NCI-H510A (cell line): ENCODE measurements at regions not wholly inside any gene's neighbourhood (a gene's known extent, or its start where the extent isn't known, plus 50 kb on each side); places are given as distances from the start of the nearest gene placed in this dataset.
"Not testable (repeated sequence)": the region's sequence is repeated elsewhere in the genome, so short reads cannot be mapped to it uniquely, and the experiment has no call there.

ENCODE experiments used
- DNase-seq: peaks from one replicate; lab custom pipeline; 2025; lab: John Stamatoyannopoulos, UW

DNA sequence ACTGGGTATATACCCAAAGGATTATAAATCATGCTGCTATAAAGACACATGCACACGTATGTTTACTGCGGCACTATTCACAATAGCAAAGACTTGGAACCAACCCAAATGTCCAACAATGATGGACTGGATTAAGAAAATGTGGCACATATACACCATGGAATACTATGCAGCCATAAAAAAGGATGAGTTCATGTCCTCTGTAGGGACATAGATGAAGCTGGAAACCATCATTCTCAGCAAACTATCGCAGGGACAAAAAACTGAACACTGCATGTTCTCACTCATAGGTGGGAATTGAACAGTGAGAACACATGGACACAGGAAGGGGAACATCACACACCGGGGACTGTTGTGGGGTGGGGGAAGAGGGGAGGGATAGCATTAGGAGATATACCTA, 1211.0 kb downstream of the FSCB start:
- not testable (repeated sequence) for DNase-seq

DNA sequence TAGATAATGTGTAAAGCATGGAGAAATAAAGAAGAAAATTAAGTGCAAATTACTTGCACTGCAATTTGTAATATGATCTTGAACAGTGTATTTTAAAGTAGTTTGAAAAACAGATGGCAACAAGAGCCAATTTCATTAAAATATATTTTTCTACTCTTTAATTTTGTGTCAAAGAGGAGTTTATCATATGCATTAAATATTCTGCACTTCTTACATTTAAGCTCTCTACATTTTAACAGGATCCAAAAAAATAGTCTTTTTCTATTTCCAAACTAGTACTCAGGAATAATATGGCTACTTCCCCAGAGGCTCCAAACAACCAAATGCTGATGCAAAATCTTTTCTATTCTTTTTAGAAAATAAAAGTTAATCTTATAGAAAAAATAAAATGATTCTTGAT, 1221.5 kb downstream of the FSCB start:
- no peak for DNase-seq

DNA sequence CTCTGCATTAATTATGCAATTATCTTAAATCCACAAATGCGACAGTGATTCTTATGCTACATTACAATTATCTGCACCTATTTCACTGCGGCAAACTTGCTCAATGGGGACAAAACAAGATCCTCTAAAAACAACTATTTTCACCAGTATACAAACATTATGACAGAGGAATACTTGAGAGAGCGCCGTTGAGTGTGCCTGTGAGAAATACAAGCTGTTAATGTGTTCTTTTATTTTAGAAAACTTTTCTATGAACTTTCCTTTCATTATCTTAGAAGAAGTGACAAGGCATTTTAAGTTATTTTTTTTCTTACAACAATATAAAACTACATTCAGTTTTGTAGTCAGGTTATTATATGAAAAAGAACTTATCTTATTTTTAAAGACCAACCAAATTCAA, 1247.0 kb downstream of the FSCB start:
- DNase-seq = no peak

DNA sequence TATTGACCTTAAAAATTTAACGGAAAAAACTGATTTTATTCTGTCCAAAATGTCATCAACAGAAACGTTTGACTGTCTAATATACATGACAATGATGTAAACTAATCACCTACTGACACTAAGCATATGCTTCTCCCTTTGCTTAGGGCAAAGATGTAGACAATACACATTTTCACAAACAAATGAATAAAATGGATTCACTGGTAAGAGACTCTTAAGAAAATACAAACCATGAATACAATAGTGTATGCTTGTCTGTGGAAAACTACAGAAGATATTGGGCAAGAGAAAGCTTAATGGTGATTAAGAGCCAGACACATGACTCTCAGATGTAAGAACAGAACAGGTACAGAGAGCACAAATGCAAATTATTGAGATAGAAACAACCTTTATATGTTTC, 1248.7 kb downstream of the FSCB start:
- no peak for DNase-seq

DNA sequence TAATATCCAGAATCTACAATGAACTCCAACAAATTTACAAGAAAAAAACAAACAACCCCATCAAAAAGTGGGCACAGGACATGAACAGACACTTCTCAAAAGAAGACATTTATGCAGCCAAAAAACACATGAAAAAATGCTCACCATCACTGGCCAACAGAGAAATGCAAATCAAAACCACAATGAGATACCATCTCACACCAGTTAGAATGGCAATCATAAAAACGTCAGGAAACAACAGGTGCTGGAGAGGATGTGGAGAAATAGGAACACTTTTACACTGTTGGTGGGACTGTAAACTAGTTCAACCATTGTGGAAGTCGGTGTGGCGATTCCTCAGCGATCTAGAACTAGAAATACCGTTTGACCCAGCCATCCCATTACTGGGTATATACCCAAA, 1250.1 kb downstream of the FSCB start:
- not testable (repeated sequence) for DNase-seq

DNA sequence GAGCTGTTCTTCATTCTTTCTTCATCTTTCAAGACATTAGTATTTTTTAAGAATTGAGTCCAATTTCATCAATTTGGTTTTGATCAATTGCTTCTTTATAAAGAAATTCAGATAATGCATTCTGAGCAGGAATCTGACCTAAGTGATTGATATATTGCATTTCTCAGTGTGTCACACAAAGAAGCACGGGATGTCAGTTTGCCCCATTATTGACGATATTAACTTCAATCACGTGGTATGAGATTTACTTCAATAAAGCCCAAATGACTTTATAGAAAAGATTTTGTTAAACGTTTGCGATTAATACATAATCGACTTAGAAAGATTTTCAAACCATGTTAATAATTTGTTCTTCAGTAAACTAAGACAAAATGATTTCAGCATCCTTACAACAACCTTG, 1254.2 kb downstream of the FSCB start:
- DNase-seq = no peak

DNA sequence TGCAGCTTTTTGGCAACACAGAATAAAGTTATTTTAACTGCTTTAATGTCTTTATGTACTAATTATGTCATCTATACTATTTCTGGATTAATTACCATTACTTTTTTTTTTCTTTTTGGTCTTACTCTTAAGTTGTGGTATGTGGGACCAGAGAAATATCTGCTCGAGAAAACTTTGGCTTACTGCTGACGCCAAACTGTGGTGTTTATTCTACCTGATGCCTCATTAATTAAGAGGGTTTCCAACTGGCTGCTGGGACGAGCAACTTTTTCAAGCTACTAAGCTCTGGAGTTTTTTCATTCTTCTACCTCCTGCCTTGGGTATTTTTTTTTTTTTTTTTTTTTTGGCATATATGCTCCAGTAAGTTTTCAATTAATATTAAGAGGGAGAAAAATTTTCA, 1257.5 kb downstream of the FSCB start:
- no peak for DNase-seq

DNA sequence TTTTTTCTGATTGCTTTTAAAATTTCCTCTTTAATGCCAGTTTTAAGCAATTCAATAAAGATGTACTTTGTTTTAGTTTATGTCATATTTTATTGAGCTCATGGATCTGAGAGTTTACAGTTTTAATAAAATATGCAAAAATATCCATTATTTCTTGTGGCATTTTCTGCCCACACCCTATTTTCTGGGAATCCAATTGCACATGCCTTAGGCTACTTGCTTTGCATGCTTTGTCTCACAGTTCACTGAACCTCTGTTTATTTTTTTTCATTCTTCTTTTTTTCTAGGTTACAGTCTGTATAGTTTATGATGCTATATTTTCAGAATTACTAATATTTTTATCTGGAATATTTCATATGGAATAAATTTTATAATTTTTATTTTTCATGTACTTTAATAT, 1258.0 kb downstream of the FSCB start:
- no peak for DNase-seq

DNA sequence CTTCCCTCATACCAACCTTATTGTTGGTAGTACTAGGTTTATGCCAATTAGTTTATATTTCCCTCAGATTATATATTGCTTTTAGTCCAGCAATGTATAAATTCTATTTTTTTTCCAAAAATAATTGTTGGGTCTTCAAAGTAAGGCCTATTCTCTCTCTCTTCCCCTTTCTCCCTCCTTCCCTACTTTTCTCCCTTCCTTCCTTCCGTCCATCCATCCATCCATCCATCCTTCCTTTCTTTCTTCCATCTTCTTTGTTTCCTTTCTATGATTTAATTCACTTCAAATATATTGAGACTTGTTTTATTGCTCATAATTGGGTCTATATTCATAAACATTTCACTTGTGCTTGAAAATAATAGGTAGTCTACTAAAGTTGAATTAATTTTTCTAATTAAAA, 1259.2 kb downstream of the FSCB start:
- DNase-seq = no peak

DNA sequence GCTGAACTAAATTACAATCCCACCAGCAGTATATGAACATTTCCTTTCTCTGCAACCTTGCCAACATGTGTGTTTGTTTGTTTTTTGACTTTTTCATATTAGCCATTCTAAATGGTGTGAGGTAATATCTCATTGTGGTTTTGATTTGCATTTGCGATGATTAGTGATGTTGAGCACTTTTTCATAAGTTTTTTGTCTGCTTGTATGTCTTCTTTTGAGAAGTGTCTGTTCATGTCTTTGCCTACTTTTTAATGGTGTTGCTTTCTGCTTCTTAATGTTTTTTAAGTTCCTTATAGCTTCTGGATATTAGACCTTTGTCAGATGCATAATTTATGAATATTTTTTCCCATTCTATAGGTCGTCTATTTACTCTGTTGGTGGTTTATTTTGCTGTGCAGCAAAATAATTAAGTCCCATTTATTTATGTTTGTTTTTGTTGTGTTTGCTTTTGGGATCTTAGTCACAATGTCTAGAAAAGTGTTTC, 1262.9 kb downstream of the FSCB start:
- no peak for DNase-seq

DNA sequence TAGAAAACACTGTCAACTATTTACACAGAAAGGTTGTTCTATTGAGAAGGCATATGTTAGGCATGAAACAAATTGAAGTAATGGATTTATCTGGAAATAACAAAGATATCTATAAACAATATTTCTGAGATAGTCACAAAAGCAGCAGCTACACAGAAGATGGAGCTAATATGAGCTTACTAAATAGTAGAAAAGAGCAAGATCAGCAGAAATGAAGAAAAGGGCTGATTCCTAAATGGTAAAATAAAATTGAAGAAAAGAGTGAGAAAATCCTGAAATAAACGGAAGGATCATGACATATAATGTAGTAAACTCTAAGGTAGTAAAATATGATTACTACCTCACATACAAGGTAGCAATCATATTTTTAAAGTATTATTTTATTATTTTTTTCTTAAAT, 1263.9 kb downstream of the FSCB start:
- DNase-seq = no peak

DNA sequence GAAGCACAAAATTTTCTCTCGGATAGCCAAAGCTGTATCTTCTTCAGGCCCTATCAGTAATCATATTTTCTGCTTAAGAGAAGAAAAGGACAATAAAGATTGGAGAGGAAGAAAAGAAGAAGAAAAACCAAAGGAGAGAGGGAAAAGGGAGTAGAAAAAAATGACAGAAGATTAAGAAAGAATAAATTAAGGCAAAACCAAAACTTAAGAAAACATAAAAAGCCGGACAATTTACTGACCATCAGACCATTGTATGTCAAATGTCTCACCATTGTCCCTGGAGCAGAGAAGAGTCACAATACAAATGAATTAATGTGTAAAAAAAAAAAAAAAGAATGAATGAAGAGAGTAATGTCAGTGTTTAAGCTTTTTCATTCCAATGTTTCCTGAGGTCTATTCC, 1274.8 kb downstream of the FSCB start:
- no peak for DNase-seq

DNA sequence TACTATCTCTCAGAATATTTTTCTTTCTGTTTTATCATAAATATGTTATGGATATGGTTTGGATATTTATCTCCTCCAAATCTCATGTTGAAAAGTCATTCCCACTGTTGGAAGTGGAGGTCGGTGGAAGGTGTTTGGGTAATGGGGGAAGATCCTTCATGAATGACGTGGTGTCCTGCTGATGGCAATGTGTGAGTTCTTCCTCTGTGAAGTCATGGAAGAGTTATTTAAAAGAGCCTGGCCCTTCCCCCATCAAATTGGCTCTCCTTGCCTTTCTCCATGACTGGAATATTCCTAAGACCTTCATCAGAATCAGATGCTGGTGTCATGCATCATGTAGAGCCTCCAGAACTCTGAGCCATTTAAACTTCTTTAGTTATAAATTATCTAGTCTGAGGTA, 1291.6 kb downstream of the FSCB start:
- DNase-seq = no peak

DNA sequence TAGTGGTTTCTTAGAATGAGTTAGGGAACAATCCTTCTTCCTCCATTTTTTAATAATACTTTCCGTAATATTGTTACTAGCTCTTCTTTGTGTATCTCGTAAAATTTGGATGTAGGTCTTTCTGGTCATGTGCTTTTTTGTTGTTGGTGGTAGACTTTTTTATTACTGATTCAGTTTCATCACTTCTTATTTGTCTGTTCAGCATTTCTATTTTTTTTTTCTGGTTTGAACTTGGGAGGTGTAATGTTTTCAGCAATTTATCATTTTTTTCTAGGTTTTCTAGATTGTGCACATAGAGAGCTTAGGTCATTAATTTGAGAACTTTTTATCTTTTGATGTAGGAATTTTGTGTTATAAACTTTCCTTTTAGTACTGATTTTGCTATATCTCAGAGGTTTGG, 1299.9 kb downstream of the FSCB start:
- DNase-seq = no peak

DNA sequence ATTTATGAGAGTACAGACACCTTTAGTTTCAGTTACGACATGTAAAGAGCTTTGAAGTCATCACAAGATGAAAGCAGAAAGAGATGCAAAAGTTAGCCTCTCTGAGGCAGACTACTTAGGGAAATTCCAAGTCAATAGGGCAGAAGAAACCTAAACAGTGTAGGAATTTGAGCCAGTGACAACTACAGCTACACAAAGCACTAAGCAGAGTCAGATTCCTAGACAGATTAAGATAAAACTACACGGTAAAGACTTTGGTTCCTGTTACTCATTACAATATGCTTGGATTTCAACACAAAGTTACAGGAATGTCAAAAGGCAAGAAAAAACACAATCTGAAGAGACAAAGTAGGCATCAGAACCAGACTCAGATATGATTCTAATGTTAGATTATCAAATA, 1302.3 kb downstream of the FSCB start:
- DNase-seq = no peak

DNA sequence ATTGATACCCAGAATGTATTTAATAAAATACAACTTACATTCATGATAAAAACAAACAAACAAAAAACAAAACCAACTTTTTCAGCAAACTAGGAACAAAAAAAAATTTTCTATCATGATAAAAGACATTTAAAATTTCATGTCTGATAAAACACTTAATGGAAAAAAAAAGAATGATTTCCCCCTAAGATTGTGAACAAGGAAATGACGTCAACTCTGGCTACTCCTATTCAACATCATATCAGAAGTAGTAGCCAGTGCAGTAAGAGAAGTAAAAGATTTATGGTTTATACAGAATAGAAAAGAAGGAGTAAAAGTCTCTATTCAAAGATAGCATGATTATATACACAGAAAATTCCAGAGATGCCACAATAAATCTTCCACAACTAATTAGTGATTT, 1306.6 kb downstream of the FSCB start:
- no peak for DNase-seq

DNA sequence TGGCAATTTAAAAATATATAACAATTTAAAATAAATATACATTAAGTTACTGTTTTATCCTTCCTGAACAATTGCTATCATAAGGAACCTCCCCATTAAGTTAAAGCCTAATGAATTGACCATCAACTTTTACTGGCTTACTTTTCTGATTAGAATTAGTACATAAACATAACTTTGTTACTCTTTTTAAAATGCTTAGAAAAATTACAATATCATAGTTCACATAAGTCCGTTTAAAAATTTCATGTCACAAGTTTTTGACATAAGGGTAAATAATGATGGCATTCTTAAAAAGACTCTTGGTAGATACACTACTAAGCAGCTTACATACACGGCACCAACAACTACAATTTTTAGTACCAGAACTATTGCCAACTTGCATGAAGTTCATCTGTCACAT, 1308.6 kb downstream of the FSCB start:
- DNase-seq = no peak

DNA sequence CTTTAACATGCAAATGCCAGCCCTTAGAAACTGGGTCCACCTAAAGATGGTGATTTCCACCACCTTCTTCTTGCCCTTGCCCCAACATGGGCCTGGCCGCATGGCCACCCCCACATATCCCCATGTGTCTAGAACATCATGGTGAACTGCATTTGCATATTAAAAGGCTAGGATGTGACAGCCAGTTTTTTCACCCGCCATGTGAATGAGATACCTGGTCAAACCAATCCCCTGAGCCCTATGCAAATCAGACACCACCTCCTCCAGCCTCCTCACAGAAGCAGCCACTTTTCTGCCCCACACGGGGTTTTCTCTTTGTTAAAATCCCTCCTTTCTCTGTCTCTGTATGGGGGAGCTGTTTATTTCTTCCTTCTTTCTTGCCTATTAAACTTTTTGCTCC, 1322.5 kb downstream of the FSCB start:
- no peak for DNase-seq

DNA sequence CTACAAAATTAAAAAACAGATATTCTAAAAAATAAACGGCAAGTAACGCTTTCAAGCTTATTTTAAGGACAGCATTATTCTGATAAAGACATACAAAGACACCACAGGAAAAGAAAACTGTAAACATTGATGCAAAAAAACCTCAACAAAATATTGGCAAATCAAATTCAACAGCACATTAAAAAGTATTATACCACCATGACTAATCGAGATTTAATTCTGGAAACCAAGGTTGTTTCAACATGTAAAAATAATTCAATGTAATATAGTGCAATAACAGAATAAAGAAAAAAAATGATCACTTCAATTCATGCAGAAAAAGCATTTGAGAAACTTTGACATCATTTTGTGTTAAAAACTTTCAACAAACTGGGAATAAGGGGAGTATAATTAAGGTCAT, 1323.2 kb downstream of the FSCB start:
- DNase-seq = no peak

DNA sequence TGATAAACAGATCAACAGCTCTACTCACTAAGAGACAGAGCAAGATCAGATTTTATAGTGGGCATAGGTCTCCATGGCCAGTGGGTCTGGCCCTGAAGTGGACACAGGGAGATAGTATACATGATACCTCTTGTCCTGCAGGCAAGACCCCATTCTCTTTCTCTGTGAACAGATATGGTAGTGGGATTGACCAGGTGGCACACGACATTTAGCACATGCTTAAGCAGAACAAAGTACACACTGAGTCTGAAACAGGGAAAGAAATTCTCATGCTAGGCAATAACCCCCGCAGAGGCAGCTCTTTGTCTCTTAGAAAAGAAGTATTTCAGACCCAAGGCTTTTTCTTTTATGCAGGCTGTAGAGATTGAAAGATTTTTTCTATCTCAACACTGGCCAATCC, 1331.2 kb downstream of the FSCB start:
- no peak for DNase-seq

DNA sequence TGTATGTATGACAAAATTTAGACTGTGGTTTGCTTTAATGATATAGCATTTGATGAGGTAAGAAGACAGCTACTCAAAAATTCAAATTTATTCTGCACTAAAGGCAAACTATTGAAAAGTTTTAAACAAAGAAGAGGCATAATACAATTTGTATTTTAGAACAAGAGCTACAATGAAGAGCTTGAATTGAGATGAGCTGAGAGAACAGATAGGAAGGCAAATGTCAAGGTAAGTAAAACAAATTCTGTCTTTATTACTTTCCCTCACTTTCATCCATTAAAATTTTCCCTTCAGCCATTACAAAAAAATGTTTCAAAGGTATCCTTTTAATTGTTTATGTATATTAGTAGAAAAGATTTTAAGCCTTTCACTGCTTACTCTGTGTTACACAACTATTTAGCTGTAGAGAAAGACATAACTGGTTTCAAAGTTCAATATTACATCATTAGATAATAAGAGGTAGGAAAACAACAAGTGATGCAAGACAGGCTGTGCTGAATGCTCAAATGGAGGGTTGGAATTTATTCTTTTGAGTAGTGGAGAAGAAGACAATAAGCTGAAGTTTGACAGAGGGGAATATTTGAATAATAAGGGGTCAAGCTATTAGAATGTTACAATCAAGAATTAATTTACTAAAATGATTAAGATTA, 1334.1 kb downstream of the FSCB start:
- DNase-seq = no peak

DNA sequence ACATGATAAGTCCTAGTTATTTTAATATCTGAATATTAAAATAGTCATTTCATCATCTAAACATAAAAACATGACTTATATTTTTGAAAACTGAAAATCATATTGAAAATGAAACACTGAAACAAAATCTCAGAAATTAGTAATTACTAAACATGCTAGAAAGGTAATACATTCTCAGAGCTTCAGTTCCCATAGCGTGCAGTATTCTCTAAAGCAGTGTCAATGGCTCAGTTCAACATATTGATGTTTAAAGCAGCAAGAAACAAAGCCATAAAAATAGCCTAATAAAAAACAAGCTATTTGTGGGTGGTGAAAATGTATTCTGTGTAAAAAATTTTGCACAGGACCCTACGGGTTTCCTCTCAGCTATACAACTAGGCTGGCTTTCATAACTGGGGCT, 1337.4 kb downstream of the FSCB start:
- no peak for DNase-seq

DNA sequence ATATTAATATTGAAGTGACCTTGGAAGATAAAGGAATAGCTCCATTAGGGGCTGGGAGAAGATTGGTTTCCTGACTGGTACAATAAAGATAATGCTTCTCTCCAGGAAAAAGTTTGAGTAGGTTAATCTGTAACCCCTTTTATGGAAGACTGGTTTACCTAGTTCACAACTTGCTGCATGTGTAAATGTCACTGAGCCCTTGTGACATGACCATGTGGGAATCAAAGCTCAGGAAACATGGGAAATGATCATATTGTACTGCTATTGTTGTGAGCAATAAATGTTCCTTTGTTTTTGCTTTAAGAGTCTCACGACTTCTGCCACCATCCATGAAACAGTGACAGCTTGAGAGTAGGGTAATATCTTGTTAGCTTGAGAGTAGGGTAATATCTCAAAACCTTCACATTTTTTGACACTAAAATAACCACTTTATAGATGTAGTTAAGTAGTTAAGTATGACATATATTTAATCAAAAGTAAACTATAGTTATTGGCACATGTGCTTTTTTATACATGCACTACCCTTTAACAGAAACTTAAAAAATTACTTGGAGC, 1338.6 kb downstream of the FSCB start:
- DNase-seq = no peak

DNA sequence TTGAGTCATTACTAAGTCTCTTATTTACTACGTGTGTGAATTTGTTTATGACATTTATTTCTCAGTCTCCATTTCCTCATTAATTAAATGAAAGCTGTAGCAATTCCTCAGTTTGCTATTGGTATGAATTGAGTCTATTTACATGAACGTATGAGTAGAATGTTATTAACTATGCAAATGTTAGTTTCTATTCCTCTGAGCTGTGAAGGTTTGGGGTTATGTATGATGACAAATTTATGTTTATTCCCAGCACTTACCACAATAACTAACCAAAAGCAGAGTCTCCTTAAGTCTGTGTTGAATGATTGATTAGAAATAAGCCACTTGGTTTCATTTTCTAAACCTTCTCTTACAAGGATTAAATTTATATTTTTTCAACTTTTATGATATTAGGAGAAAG, 1340.9 kb downstream of the FSCB start:
- DNase-seq = no peak
